GM15510 (cell line): ENCODE measurements at regions not wholly inside any gene's neighbourhood (a gene's known extent, or its start where the extent isn't known, plus 50 kb on each side); places are given as distances from the start of the nearest gene placed in this dataset.

ENCODE experiments used
- POLR2A ChIP-seq: IDR thresholded peaks from 3 replicates; pipeline ENCODE4 v1.6.1; 2011; ENCODE audit warnings: borderline replicate concordance; ENCODE audit not compliant: insufficient read length; ENCODE audit errors: extremely low read depth

DNA sequence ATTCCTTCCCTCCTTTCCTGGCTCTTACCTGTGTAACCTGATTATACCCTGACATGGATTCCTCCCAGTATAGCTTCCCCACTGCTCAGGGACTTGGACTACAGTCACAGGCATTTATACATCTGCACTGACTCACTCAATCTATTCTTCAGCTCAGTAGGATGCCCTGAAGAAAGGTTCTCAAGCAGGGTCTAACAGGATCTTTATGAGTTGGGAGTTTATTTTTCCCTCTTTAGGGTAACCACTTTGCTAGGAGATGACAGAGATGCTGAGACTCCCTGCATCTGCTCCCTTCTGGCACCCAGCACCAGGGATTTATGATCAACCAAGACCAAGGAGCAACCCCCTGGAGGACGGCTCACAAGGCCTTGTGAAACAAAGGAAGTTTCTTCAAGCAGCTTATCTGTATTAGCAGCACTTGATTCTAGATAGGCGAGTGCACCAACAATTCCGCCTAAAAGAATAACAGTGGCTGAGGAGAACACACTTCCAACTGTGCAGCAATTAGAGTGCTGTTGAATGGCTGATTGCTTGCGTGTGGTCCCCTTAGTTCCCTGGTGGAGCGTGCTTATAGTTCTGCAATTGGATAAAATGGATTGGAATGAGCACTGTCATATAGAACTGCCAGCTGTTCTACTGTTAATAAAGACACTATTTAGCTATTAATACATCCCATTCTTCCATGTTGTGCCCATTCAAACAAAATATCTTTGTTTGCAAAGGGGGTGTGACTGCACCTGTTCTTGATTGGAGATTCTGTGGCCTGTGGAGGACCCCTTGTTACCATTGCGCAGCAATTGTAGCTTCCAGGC, 482.6 kb downstream of the ZNF608 start:
- no peak for TF ChIP-seq POLR2A

DNA sequence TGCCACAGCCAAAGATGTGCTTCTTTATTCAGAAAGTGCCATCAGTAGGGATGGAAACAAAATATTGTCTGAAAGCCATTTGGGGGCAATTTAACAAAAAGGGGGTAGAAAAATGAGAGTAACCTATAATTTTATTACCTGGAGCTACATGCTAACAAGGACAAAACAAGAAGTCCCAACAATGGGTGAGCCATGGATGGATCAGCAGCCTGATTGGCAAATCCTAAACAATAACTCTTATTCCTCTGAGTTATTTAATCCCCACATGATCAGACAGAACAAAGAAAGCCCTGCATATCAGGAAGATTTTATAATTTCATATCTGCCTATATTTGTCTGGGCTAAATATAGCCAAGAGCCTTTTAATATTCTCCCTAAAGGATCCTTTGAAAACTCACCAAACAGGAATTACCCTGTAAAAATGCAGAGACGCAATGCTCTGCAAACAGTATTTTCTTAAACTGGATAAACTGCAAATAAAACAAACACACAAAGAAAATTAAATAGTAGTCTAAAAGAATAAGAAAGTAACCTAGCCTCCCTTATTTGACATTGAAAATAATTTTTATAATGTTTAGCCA, 483.4 kb downstream of the ZNF608 start:
- TF ChIP-seq POLR2A = no peak

GRCh38 chr5:124262470-124262869, 484.0 kb downstream of the ZNF608 start:
- no peak for TF ChIP-seq POLR2A

DNA sequence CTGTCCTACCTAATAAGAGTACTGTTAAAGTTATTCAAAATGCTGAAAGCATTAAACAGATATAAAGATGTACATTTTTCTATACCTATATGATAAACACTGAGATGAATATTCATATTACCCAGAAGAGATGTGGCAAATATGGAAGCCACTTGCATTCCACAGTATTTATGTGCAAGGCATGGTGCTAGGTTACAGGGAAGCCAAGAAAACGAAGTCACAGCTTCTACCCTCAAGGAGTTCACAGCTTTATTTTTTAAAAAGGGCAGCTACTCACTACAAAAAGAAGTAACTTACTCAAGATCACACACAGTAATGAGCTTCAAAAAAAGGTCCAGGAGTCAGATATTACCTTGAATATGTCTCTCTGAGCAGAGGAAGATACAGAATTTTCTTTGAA, 484.6 kb downstream of the ZNF608 start:
- TF ChIP-seq POLR2A = no peak

DNA sequence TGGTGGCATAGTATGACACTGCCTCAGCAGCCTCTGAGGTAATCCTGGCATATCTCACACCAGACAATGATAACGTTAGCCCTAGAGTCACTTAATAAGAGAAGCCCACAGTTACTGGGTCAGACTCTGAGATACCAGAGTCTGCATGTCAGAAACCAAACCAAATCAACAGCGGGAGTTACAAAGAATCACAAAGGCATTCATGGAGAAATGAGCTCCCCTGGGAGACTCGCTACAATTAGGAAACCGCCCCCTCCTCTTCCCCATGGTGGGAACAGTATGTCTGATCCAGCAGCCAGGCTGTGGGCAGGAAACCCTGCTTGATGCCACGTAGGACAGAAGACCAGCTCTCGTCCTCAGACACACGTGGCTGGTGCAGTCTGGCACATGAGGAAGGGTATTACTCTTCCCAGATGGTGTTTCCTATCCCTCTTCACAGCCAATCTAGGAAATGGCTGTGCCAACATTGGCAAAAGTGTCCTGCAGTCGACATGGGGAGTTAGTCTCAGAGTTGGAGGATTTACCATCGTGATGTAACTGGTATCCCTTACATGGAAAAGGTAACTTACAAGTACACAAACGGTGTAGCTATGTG, 485.4 kb downstream of the ZNF608 start:
- TF ChIP-seq POLR2A = no peak

- no peak for TF ChIP-seq POLR2A
Measured at GRCh38 chr5:124259017-124259416, 487.4 kb downstream of the ZNF608 start.

DNA sequence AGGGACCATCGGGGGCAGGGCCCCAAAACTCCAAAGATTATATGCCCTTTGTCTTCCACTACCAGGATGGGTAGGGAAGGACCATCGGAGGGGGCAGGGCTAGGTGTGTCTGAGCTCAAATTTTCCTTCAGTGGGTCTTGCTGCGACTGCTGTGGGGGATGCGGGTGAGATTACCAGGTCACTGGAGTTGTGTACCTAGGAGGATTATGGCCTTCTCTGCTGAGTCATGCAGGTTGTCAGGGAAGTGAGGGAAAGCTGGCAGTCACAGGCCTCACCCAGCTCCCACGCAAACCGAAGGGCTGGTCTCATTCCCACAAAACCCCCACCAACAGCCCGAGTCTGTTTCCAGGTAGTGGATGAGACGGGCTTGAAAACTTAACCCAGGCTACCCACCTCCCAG, 489.4 kb downstream of the ZNF608 start:
- no peak for TF ChIP-seq POLR2A

GRCh38 chr5:124253203-124253810, 493.1 kb downstream of the ZNF608 start:
- no peak for TF ChIP-seq POLR2A

GRCh38 chr5:124252747-124253146, 493.7 kb downstream of the ZNF608 start:
- no peak for TF ChIP-seq POLR2A

DNA sequence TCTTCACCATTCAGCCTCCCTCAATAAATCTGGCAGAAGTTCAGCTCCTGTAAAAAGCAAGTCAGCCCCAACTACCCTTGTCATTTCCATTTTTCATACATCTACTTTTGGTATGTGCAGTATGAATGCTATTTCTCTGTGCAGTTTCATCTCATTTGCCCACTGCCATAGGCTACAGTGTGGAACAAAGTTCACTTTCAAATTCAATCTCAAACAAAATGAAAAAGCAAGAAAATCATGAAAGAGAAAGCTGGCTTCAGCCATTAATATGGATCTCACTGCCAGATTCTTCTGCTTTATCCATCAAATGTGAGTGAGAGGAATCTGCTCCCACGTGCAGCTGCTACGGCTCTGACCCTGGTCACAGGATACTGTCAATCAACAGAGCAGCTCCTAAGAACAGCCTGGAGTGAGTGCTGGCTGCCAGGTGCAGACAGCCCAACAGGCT, 494.2 kb downstream of the ZNF608 start:
- TF ChIP-seq POLR2A = no peak

DNA sequence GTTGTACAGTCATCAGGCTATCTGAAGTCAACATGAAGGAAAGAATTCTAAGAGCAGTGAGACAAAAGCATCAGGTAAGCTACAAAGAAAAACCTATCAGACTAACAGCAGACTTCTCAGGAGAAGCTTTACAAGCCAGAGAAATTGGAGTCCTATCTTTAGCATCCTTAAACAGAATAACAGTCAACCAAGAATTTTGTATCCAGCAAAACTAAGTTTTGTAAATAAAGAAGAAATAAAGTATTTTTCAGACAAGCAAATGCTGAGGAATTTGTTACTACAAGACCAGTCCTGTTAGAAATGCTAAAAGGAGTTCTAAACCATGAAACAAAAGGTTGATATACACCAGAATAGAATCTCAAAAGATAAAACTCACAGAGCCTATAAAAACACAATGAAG, 501.2 kb downstream of the ZNF608 start:
- no peak for TF ChIP-seq POLR2A

DNA sequence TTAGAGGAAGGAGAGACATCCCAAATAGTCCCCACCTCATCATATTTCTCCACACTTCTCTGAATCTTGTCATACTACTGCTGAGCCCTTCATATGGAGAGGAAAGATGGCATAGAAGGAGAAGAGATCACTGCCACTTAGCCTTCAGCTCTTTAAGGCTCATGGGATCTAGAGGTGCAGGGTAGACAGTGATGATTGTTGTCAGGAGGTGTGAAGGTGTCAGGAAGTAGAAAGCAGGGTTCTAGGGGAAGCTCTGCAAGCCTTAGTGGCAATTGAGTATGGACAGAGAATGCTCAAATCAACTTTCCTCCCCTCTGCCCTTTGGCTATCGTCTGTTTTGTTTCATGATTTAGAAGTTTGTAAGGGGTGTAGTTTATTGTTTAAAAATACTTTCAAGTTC, 505.7 kb downstream of the ZNF608 start:
- TF ChIP-seq POLR2A = no peak

GRCh38 chr5:124239572-124239971, 506.9 kb downstream of the ZNF608 start:
- TF ChIP-seq POLR2A = no peak

GRCh38 chr5:124238350-124238749, 508.1 kb downstream of the ZNF608 start:
- no peak for TF ChIP-seq POLR2A

GRCh38 chr5:124237206-124237695, 509.2 kb downstream of the ZNF608 start:
- TF ChIP-seq POLR2A = no peak
